MM.1S (cell line): ENCODE measurements at regions not wholly inside any gene's neighbourhood (a gene's known extent, or its start where the extent isn't known, plus 50 kb on each side); places are given as distances from the start of the nearest gene placed in this dataset.

ENCODE experiments used
- EZH2phosphoT487 ChIP-seq: fragments of 300-600 bp; sonication (generic); IDR thresholded peaks from 2 replicates; pipeline ENCODE4 v1.6.1; 2018; ENCODE audit warnings: antibody characterized with exemption, low read length
- TF ChIP-seq, protein P1 (sequence below): fragments of 300-600 bp; sonication (generic); IDR thresholded peaks from 2 replicates; pipeline ENCODE4 v1.5.1; 2016; ENCODE audit warnings: antibody characterized with exemption, low read length, mixed read lengths

DNA sequence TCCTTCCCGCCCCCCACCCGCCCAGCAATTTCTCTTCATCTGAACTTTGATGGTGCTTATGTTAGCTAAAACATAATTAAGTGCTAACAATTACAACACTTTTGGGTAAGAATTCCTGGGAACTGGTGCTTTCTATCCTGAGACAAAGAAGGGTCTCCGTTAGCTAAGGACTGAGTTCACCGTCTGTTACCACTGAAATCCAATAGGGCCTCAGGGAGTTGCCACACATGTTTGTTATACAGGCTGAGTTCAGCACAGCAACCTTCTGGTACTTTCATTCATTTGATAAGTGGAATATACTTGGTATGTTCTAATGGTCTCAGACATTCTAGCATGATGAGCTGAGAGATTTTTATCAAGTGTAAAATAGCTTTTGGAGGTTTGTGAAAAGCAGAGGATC is 437.9 kb downstream of the EFNA5 start:
- TF ChIP-seq, protein P1, sequence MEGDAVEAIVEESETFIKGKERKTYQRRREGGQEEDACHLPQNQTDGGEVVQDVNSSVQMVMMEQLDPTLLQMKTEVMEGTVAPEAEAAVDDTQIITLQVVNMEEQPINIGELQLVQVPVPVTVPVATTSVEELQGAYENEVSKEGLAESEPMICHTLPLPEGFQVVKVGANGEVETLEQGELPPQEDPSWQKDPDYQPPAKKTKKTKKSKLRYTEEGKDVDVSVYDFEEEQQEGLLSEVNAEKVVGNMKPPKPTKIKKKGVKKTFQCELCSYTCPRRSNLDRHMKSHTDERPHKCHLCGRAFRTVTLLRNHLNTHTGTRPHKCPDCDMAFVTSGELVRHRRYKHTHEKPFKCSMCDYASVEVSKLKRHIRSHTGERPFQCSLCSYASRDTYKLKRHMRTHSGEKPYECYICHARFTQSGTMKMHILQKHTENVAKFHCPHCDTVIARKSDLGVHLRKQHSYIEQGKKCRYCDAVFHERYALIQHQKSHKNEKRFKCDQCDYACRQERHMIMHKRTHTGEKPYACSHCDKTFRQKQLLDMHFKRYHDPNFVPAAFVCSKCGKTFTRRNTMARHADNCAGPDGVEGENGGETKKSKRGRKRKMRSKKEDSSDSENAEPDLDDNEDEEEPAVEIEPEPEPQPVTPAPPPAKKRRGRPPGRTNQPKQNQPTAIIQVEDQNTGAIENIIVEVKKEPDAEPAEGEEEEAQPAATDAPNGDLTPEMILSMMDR, result no peak
- no peak for TF ChIP-seq EZH2phosphoT487
